PC-9 (cell line): ENCODE measurements at regions not wholly inside any gene's neighbourhood (a gene's known extent, or its start where the extent isn't known, plus 50 kb on each side); places are given as distances from the start of the nearest gene placed in this dataset.

ENCODE experiments used
- BruUV-seq: library from RNA; stranded (reverse); fragments of 400-500 nt; replicated peaks from 2 replicates; lab custom pipeline; 2021; lab: Mats Ljungman, UMichigan
- CTCF ChIA-PET: fragments of 300-600 bp; sonication (Branson Sonifier 250); formaldehyde crosslinking; loops from one replicate; lab custom pipeline; 2022; ENCODE audit warnings: antibody characterized with exemption; lab: Charles Lee
- POLR2A ChIA-PET: fragments of 300-600 bp; sonication (Branson Sonifier 250); formaldehyde crosslinking; loops from one replicate; lab custom pipeline; 2022; ENCODE audit warnings: antibody characterized with exemption; ENCODE audit not compliant: unreplicated experiment; lab: Charles Lee
- DNase-seq, 2 experiments: peaks; one replicate each; pipeline versions ENCODE4 v3.0.0 to v3.0.0-alpha.2; 2015 to 2022; ENCODE audit warnings: mixed read lengths in 1 of 2
- H2AFZ ChIP-seq: fragments of 200-600 bp; sonication (generic); 2 replicates; pipeline ENCODE4 v1.8.1; 2017; ENCODE audit warnings: antibody characterized with exemption
- H3F3A ChIP-seq: fragments of 200-600 bp; sonication (generic); 2 replicates; pipeline ENCODE4 v1.8.1; 2017; ENCODE audit warnings: antibody characterized with exemption, mild to moderate bottlenecking, low read depth; ENCODE audit not compliant: insufficient read depth
- H3K27ac ChIP-seq: fragments of 200-600 bp; sonication (generic); 2 replicates; pipeline ENCODE4 v1.6.1; 2016; ENCODE audit warnings: mixed run types
- H3K27me3 ChIP-seq: fragments of 200-600 bp; sonication (generic); 2 replicates; pipeline ENCODE4 v1.6.1; 2016; ENCODE audit warnings: low read depth, mixed run types; ENCODE audit not compliant: insufficient read depth
- H3K36me3 ChIP-seq: fragments of 200-600 bp; sonication (generic); 2 replicates; pipeline ENCODE4 v1.6.1; 2016; ENCODE audit warnings: low read depth, mixed run types
- H3K4me1 ChIP-seq: fragments of 200-600 bp; sonication (generic); replicated peaks from 2 replicates; pipeline ENCODE4 v1.6.1; 2016; ENCODE audit warnings: mixed run types; ENCODE audit not compliant: insufficient read depth
- H3K4me2 ChIP-seq: fragments of 200-600 bp; sonication (generic); 2 replicates; pipeline ENCODE4 v1.6.1; 2017; ENCODE audit warnings: mixed run types
- H3K4me3 ChIP-seq: fragments of 200-600 bp; sonication (generic); 2 replicates; pipeline ENCODE4 v1.6.1; 2016; ENCODE audit warnings: mixed run types
- H3K79me2 ChIP-seq: fragments of 200-600 bp; sonication (generic); 2 replicates; pipeline ENCODE4 v1.6.1; 2017; ENCODE audit warnings: low read depth, mixed run types
- H3K9me2 ChIP-seq: fragments of 200-600 bp; sonication (generic); 2 replicates; pipeline ENCODE4 v1.8.1; 2017; ENCODE audit warnings: mild to moderate bottlenecking; ENCODE audit not compliant: insufficient read depth
- H3K9me3 ChIP-seq: fragments of 200-600 bp; sonication (generic); 2 replicates; pipeline ENCODE4 v1.8.1; 2016; ENCODE audit warnings: low read depth; ENCODE audit not compliant: insufficient read depth
- H4K20me1 ChIP-seq: fragments of 200-600 bp; sonication (generic); 2 replicates; pipeline ENCODE4 v1.8.1; 2017; ENCODE audit not compliant: insufficient read depth
- EZH2 ChIP-seq: fragments of 200-600 bp; sonication (generic); IDR thresholded peaks from 2 replicates; pipeline ENCODE4 v1.8.0; 2017; ENCODE audit warnings: antibody characterized with exemption, low read depth
- intact Hi-C: fragments of 100-400 bp; cut with micrococcal nuclease; formaldehyde crosslinking; loops from one replicate; pipeline ENCODE4 v1.10.0; 2022; ENCODE audit not compliant: unreplicated experiment
- TF ChIP-seq, protein P1 (sequence below): fragments of 200-600 bp; sonication (generic); conservative IDR thresholded peaks from 2 replicates; pipeline ENCODE4 v1.6.1; 2017; ENCODE audit warnings: mixed run types, antibody characterized with exemption, mild to moderate bottlenecking, moderate library complexity

GRCh38 chr2:22486343-22486742, 898.6 kb upstream of the KLHL29 start:
- DNase-seq = no peak
- intact Hi-C loops = no loop called here
- no peaks in the 10 kb centered on the region for H3K27me3 ChIP-seq
- POLR2A ChIA-PET = no interaction called here
- no peaks in the 10 kb centered on the region for H3K79me2 ChIP-seq
- H3K4me2 ChIP-seq = no peak overlapping the region
- H3F3A ChIP-seq = no peaks in the 10 kb centered on the region
- no TSS peak for BruUV-seq
- CTCF ChIA-PET = no interaction called here
- H3K36me3 ChIP-seq = no peaks in the 10 kb centered on the region
- H3K27ac ChIP-seq = no peak overlapping the region
- no peaks in the 10 kb centered on the region for H3K9me2 ChIP-seq
- TF ChIP-seq, protein P1, sequence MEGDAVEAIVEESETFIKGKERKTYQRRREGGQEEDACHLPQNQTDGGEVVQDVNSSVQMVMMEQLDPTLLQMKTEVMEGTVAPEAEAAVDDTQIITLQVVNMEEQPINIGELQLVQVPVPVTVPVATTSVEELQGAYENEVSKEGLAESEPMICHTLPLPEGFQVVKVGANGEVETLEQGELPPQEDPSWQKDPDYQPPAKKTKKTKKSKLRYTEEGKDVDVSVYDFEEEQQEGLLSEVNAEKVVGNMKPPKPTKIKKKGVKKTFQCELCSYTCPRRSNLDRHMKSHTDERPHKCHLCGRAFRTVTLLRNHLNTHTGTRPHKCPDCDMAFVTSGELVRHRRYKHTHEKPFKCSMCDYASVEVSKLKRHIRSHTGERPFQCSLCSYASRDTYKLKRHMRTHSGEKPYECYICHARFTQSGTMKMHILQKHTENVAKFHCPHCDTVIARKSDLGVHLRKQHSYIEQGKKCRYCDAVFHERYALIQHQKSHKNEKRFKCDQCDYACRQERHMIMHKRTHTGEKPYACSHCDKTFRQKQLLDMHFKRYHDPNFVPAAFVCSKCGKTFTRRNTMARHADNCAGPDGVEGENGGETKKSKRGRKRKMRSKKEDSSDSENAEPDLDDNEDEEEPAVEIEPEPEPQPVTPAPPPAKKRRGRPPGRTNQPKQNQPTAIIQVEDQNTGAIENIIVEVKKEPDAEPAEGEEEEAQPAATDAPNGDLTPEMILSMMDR = no peak
- no peak for TF ChIP-seq EZH2
- no peak overlapping the region for H2AFZ ChIP-seq
- H4K20me1 ChIP-seq = no peaks in the 10 kb centered on the region
- no peaks in the 10 kb centered on the region for H3K9me3 ChIP-seq
- H3K4me3 ChIP-seq = no peak overlapping the region
- H3K4me1 ChIP-seq = no peaks in the 10 kb centered on the region

DNA sequence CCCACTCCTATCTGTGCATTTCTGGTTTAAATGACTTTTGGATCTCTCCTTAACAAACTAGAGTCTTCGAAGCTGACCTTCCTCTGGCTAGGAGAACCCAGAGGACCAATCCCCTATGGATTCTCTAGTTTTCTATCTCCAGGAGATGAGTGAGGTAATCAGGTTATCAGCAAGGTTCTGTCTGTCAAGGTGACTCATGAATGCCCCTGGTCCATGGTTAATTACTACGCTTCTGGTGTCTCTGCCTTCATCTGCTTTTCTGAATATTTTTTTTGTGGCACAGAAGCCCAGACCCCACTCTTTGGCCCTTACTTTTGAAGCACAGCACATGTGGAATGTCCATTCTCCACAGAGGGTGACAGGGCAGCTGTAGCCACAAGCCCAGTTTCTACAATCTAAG, 897.9 kb upstream of the KLHL29 start:
- no peak overlapping the region for H3K27ac ChIP-seq
- no peak overlapping the region for H2AFZ ChIP-seq
- H3K4me1 ChIP-seq = no peaks in the 10 kb centered on the region
- POLR2A ChIA-PET = no interaction called here
- H3K9me2 ChIP-seq = no peaks in the 10 kb centered on the region
- no peak overlapping the region for H3K4me3 ChIP-seq
- H3K36me3 ChIP-seq = no peaks in the 10 kb centered on the region
- intact Hi-C loops = no loop called here
- CTCF ChIA-PET = interaction anchor here (0.6 kb wide), 1 partner anchor 371 kb away, joined by 3 read pairs; no protein-coding TSS in a partner anchor
- H4K20me1 ChIP-seq = no peaks in the 10 kb centered on the region
- H3F3A ChIP-seq = no peaks in the 10 kb centered on the region
- H3K79me2 ChIP-seq = no peaks in the 10 kb centered on the region
- TF ChIP-seq, protein P1 = no peak
- TF ChIP-seq EZH2 = no peak
- DNase-seq = no peak
- H3K9me3 ChIP-seq = no peaks in the 10 kb centered on the region
- H3K4me2 ChIP-seq = no peak overlapping the region
- no TSS peak for BruUV-seq
- H3K27me3 ChIP-seq = no peaks in the 10 kb centered on the region

GRCh38 chr2:22487541-22487940, 897.4 kb upstream of the KLHL29 start:
- Histone ChIP-seq H2AFZ (no peak overlapping the region), H3K36me3 (no peaks in the 10 kb centered on the region), H3K4me3 (no peak overlapping the region), H3K9me3 (no peaks in the 10 kb centered on the region), H3K79me2 (no peaks in the 10 kb centered on the region), H3K27me3 (no peaks in the 10 kb centered on the region), H4K20me1 (no peaks in the 10 kb centered on the region), H3K9me2 (no peaks in the 10 kb centered on the region), H3K27ac (no peak overlapping the region), H3K4me1 (no peaks in the 10 kb centered on the region), H3K4me2 (no peak overlapping the region), H3F3A (no peaks in the 10 kb centered on the region)
- TF ChIP-seq, protein P1 = no peak
- no peak for TF ChIP-seq EZH2
- ChIA-PET POLR2A (no interaction called here), CTCF (interaction anchor here (0.6 kb wide), 1 partner anchor 372 kb away, joined by 3 read pairs; no protein-coding TSS in a partner anchor)
- DNase-seq = no peak
- intact Hi-C loops = no loop called here
- no TSS peak for BruUV-seq
